HEK293 (cell line): ENCODE measurements at regions not wholly inside any gene's neighbourhood (a gene's known extent, or its start where the extent isn't known, plus 50 kb on each side); places are given as distances from the start of the nearest gene placed in this dataset.

Experiments used
- CTCF ChIA-PET: fragments of 350-600 bp; formaldehyde crosslinking; extraction: SDS; loops from one replicate; lab custom pipeline; 2021; ENCODE audit warnings: antibody characterized with exemption; lab: Yijun Ruan, JAX
- POLR2A ChIA-PET: fragments of 300-600 bp; formaldehyde crosslinking; extraction: SDS; loops from one replicate; lab custom pipeline; 2020; ENCODE audit warnings: antibody characterized with exemption, inconsistent platforms; lab: Yijun Ruan, JAX
- H3K27ac ChIP-seq: fragments of 200-500 bp; sonication (Bioruptor generic); 2 replicates; pipeline ENCODE4 v1.5.1; 2014; ENCODE audit warnings: low read depth, low read length, control low read depth, inconsistent platforms; ENCODE audit errors: extremely low read depth
- H3K36me3 ChIP-seq, 2 experiments: fragments of 200-500 bp in 1 of 2; sonication (Bioruptor generic) in 1 of 2; 1 replicate in 1 of 2; 2 replicates in 1 of 2; pipeline ENCODE4 v1.5.1; 2014 to 2017; ENCODE audit warnings: inconsistent platforms in 2 of 2, low read length in 2 of 2; ENCODE audit not compliant: control insufficient read depth in 2 of 2, insufficient read depth in 1 of 2
- H3K4me1 ChIP-seq: fragments of 200-500 bp; sonication (Bioruptor generic); 2 replicates; pipeline ENCODE4 v1.5.1; 2014; ENCODE audit warnings: mild to moderate bottlenecking, low read length, inconsistent platforms; ENCODE audit not compliant: control insufficient read depth, insufficient read depth
- H3K4me3 ChIP-seq: 2 replicates; pipeline ENCODE4 v1.5.1; 2011; ENCODE audit warnings: low read depth, mild to moderate bottlenecking, control low read depth, low read length, moderate library complexity
- H3K9me3 ChIP-seq: fragments of 200-500 bp; sonication (Bioruptor generic); 2 replicates; pipeline ENCODE4 v1.5.1; 2014; ENCODE audit warnings: low read depth, low read length, inconsistent platforms; ENCODE audit not compliant: control insufficient read depth, insufficient read depth
- BCL6B ChIP-seq: fragments of 450-650 bp; formaldehyde crosslinking; IDR thresholded peaks from 2 replicates; pipeline ENCODE4 v1.5.1; 2017; ENCODE audit warnings: missing biosample characterization, missing genetic modification characterization
- OVOL3 ChIP-seq: fragments of 450-650 bp; formaldehyde crosslinking; IDR thresholded peaks from 2 replicates; pipeline ENCODE4 v1.5.1; 2016; ENCODE audit warnings: missing biosample characterization, missing genetic modification characterization
- PBX3 ChIP-seq: sonication (generic); formaldehyde crosslinking; IDR thresholded peaks from 2 replicates; pipeline ENCODE4 v1.8.1; 2022; ENCODE audit warnings: mild to moderate bottlenecking, moderate library complexity, missing genetic modification reagents
- SALL2 ChIP-seq: fragments of 450-650 bp; formaldehyde crosslinking; IDR thresholded peaks from 2 replicates; pipeline ENCODE4 v1.5.0; 2017; ENCODE audit warnings: missing biosample characterization, mild to moderate bottlenecking, missing genetic modification characterization, borderline replicate concordance
- ZBTB20 ChIP-seq: fragments of 450-650 bp; formaldehyde crosslinking; IDR thresholded peaks from 2 replicates; pipeline ENCODE4 v1.5.1; 2016; ENCODE audit warnings: missing biosample characterization, missing genetic modification characterization
- ZBTB49 ChIP-seq: fragments of 450-650 bp; formaldehyde crosslinking; IDR thresholded peaks from 2 replicates; pipeline ENCODE4 v1.5.1; 2016; ENCODE audit warnings: missing biosample characterization, missing genetic modification characterization, low read depth
- ZBTB6 ChIP-seq: fragments of 450-650 bp; formaldehyde crosslinking; IDR thresholded peaks from 2 replicates; pipeline ENCODE4 v1.5.1; 2017; ENCODE audit warnings: missing biosample characterization, missing genetic modification characterization
- ZFP69B ChIP-seq: fragments of 450-650 bp; formaldehyde crosslinking; IDR thresholded peaks from 2 replicates; pipeline ENCODE4 v1.5.1; 2016; ENCODE audit warnings: missing biosample characterization, missing genetic modification characterization
- ZIC2 ChIP-seq: fragments of 450-650 bp; formaldehyde crosslinking; IDR thresholded peaks from 2 replicates; pipeline ENCODE4 v1.5.1; 2016; ENCODE audit warnings: missing biosample characterization, missing genetic modification characterization
- ZNF133 ChIP-seq: fragments of 450-650 bp; formaldehyde crosslinking; IDR thresholded peaks from 2 replicates; pipeline ENCODE4 v1.5.1; 2016; ENCODE audit warnings: missing biosample characterization, missing genetic modification characterization
- ZNF157 ChIP-seq: fragments of 450-650 bp; formaldehyde crosslinking; IDR thresholded peaks from 2 replicates; pipeline ENCODE4 v1.5.1; 2016; ENCODE audit warnings: missing biosample characterization, missing genetic modification characterization
- ZNF221 ChIP-seq: fragments of 450-650 bp; formaldehyde crosslinking; IDR thresholded peaks from 2 replicates; pipeline ENCODE4 v1.5.1; 2017; ENCODE audit warnings: missing biosample characterization, missing genetic modification characterization, borderline replicate concordance
- ZNF26 ChIP-seq: fragments of 450-650 bp; formaldehyde crosslinking; IDR thresholded peaks from 2 replicates; pipeline ENCODE4 v1.5.1; 2016; ENCODE audit warnings: missing biosample characterization, missing genetic modification characterization
- ZNF266 ChIP-seq: fragments of 450-650 bp; formaldehyde crosslinking; IDR thresholded peaks from 2 replicates; pipeline ENCODE4 v1.5.1; 2016; ENCODE audit warnings: missing biosample characterization, missing genetic modification characterization, low read depth
- ZNF398 ChIP-seq: fragments of 450-650 bp; formaldehyde crosslinking; IDR thresholded peaks from 2 replicates; pipeline ENCODE4 v1.5.1; 2017; ENCODE audit warnings: missing biosample characterization, missing genetic modification characterization
- ZNF426 ChIP-seq: fragments of 450-650 bp; formaldehyde crosslinking; IDR thresholded peaks from 2 replicates; pipeline ENCODE4 v1.5.1; 2017; ENCODE audit warnings: missing biosample characterization, missing genetic modification characterization, mild to moderate bottlenecking, inconsistent platforms, moderate library complexity
- ZNF48 ChIP-seq: fragments of 450-650 bp; formaldehyde crosslinking; IDR thresholded peaks from 2 replicates; pipeline ENCODE4 v1.5.1; 2016; ENCODE audit warnings: missing biosample characterization, missing genetic modification characterization
- ZNF555 ChIP-seq: fragments of 450-650 bp; formaldehyde crosslinking; conservative IDR thresholded peaks from 2 replicates; pipeline ENCODE4 v1.5.1; 2017; ENCODE audit warnings: missing biosample characterization, mild to moderate bottlenecking, missing genetic modification characterization, inconsistent platforms
- ZNF629 ChIP-seq: fragments of 450-650 bp; formaldehyde crosslinking; IDR thresholded peaks from 2 replicates; pipeline ENCODE4 v1.5.1; 2017; ENCODE audit warnings: missing biosample characterization, missing genetic modification characterization
- ZSCAN23 ChIP-seq: fragments of 450-650 bp; formaldehyde crosslinking; IDR thresholded peaks from 2 replicates; pipeline ENCODE4 v1.5.1; 2016; ENCODE audit warnings: missing biosample characterization, missing genetic modification characterization
- ZSCAN4 ChIP-seq: fragments of 450-650 bp; formaldehyde crosslinking; IDR thresholded peaks from 2 replicates; pipeline ENCODE4 v1.5.1; 2017; ENCODE audit warnings: missing biosample characterization, missing genetic modification characterization
- ZXDB ChIP-seq: fragments of 450-650 bp; formaldehyde crosslinking; IDR thresholded peaks from 2 replicates; pipeline ENCODE4 v1.5.1; 2016; ENCODE audit warnings: missing biosample characterization, missing genetic modification characterization

- no peaks in the 10 kb centered on the region for H3K9me3 ChIP-seq
- no peak overlapping the region for H3K27ac ChIP-seq
- TF ChIP-seq ZSCAN23 (no peak), ZBTB49 (tag by site-specific recombination) (no peak), BCL6B (tag by site-specific recombination) (0 out of 2 replicates have a peak, but pooled peaks have one; percentile 57), SALL2 (no peak), OVOL3 (tag by site-specific recombination) (no peak), ZBTB6 (no peak), ZNF48 (no peak), ZFP69B (tag by site-specific recombination) (no peak), ZXDB (tag by site-specific recombination) (no peak), ZIC2 (no peak), ZNF133 (tag by site-specific recombination) (no peak), ZNF398 (tag by site-specific recombination) (peak; percentile 36; the same call in 1 of the 2 replicates), ZNF555 (tag by site-specific recombination) (no peak), ZNF157 (tag by site-specific recombination) (no peak), ZBTB20 (tag by site-specific recombination) (peak; percentile 56; the same call in 1 of the 2 replicates), ZNF221 (tag by site-specific recombination) (no peak), ZNF426 (tag by site-specific recombination) (no peak), ZNF266 (tag by site-specific recombination) (no peak), ZSCAN4 (tag by site-specific recombination) (0 out of 2 replicates have a peak, but pooled peaks have one; percentile 10), PBX3 (CRISPR knock-in tag) (no peak), ZNF26 (tag by site-specific recombination) (no peak), ZNF629 (tag by site-specific recombination) (no peak)
- CTCF ChIA-PET: interaction anchor here (1.2 kb wide), 1 partner anchor 9 kb away, joined by 4 read pairs; no protein-coding TSS in a partner anchor
- H3K4me3 ChIP-seq: no peak overlapping the region
- POLR2A ChIA-PET: no interaction called here
- peaks cover 14% of the 10 kb centered on the region for H3K4me1 ChIP-seq
- no peaks in the 10 kb centered on the region for H3K36me3 ChIP-seq
Observed at GRCh38 chr7:41148521-41148951, 554.4 kb downstream of the INHBA start.
